ENCODE measurements at regions not wholly inside any gene's neighbourhood (a gene's known extent, or its start where the extent isn't known, plus 50 kb on each side); places are given as distances from the start of the nearest gene placed in this dataset.

DNA sequence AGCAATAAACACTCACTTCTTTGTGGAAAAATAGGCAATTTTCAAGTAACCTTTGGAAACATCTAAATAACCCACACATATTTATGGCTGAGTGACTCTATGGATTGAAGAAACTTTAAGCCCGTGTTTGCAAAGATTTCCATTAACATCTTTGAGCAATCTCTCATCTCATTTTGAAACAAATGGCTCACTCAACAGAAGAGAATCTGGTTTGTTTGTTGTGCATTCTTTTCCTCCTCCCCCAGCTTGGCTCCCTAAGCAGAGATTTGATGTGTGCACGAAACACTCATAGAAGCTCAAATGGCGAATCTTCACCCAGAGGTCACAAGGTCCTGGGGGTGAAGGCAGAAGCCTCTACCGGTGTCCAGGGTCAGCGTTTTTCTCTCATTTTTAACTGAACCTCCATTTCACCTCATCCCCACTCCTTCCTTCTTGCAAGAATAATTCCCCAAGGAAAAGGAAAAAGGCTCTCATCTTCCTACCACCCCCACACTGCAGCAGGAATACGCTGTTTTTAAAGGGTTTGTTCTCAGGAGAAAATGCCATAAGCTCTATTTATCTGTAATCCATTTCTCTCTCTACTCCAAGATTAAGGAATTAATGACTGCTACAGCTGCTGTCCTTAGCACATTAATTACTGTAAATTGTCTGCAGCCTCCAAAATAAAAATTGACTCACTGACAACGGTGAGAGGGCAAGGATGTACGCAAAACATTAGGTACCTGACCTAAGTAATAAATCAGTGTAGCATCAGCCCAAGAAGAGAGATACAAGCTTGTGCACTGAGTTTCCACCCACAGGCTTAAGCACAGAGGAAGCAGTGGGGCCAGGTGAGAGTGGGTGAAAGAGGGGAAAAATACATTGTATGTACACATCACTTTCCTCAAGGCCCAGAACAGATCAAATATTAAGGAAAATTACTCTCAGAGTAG, 307.6 kb upstream of the NOCT start:
- DNase-seq (ENCODE audit: low read depth, low spot score) (no peak), FAIRE-seq (no peak)
- no peaks in the 10 kb centered on the region for H4K20me1 ChIP-seq (replicated peaks; ENCODE audit: control insufficient read depth, extremely low read depth, insufficient read depth, low read length)
- ChIA-PET CTCF (no interaction called here), POLR2A (no interaction called here)
- no peaks in the 10 kb centered on the region for H3K9me1 ChIP-seq (replicated peaks; ENCODE audit: control insufficient read depth, extremely low read depth, insufficient read depth, low read length)
- TF ChIP-seq EZH2 (IDR thresholded peaks at IDR 0.05; ENCODE audit: borderline replicate concordance, low read depth, low read length, severe bottlenecking) (no peak), GATA2 (IDR thresholded peaks at IDR 0.05; ENCODE audit: insufficient read depth, insufficient read length, low read depth, low read length) (no peak), FOS (IDR thresholded peaks at IDR 0.05; ENCODE audit: borderline replicate concordance, insufficient read depth, low read length) (no peak), MYC (IDR thresholded peaks at IDR 0.05; ENCODE audit: low read depth, low read length) (no peak), POLR2A (IDR thresholded peaks at IDR 0.05; ENCODE audit: low read depth, low read length) (no peak)
- TF ChIP-seq, protein P1, sequence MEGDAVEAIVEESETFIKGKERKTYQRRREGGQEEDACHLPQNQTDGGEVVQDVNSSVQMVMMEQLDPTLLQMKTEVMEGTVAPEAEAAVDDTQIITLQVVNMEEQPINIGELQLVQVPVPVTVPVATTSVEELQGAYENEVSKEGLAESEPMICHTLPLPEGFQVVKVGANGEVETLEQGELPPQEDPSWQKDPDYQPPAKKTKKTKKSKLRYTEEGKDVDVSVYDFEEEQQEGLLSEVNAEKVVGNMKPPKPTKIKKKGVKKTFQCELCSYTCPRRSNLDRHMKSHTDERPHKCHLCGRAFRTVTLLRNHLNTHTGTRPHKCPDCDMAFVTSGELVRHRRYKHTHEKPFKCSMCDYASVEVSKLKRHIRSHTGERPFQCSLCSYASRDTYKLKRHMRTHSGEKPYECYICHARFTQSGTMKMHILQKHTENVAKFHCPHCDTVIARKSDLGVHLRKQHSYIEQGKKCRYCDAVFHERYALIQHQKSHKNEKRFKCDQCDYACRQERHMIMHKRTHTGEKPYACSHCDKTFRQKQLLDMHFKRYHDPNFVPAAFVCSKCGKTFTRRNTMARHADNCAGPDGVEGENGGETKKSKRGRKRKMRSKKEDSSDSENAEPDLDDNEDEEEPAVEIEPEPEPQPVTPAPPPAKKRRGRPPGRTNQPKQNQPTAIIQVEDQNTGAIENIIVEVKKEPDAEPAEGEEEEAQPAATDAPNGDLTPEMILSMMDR (IDR thresholded peaks at IDR 0.05; ENCODE audit: extremely low read depth in 1 of 2, insufficient read depth in 1 of 2, low read depth in 1 of 2, low read length in 2 of 2) = no peak
- TF ChIP-seq, protein P2, sequence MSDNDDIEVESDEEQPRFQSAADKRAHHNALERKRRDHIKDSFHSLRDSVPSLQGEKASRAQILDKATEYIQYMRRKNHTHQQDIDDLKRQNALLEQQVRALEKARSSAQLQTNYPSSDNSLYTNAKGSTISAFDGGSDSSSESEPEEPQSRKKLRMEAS (IDR thresholded peaks at IDR 0.05; ENCODE audit: insufficient read depth, insufficient read length) = no peak
- H3K9ac ChIP-seq (replicated peaks; ENCODE audit: extremely low read depth, insufficient read depth, low read length) = no peak overlapping the region
- H2AFZ ChIP-seq (ENCODE audit: low read depth, low read length) = no peak overlapping the region
- no peak overlapping the region for H3K27ac ChIP-seq (ENCODE audit: insufficient read depth, low read depth, low read length)
- H3K36me3 ChIP-seq (ENCODE audit: control insufficient read depth in 2 of 2, extremely low read depth in 1 of 2, insufficient read depth in 2 of 2, low read length in 2 of 2) = no peaks in the 10 kb centered on the region
- no peaks in the 10 kb centered on the region for H3K9me3 ChIP-seq (replicated peaks; ENCODE audit: control insufficient read depth, insufficient read depth, low read length)
- dilution Hi-C loops (cut with MboI; ENCODE audit: extremely low pct_ligation_motif_present, low sequenced_read_pairs) (no loop called here), intact Hi-C loops (cut with micrococcal nuclease) (no loop called here)
- H3K4me3 ChIP-seq (replicated peaks in 1 of 3; ENCODE audit: insufficient read depth in 1 of 3, low read depth in 1 of 3, low read length in 3 of 3) = no peak overlapping the region
- no peaks in the 10 kb centered on the region for H3K4me1 ChIP-seq (ENCODE audit: control insufficient read depth, extremely low read depth, insufficient read depth, low read length)
- no peaks in the 10 kb centered on the region for H3K79me2 ChIP-seq (ENCODE audit: control insufficient read depth, insufficient read depth, low read length)
- H3K27me3 ChIP-seq (ENCODE audit: control insufficient read depth in 2 of 2, insufficient read depth in 2 of 2, low read length in 2 of 2) = peaks cover 2 to 7% of the 10 kb centered on the region in 2 experiments
- H3K4me2 ChIP-seq (ENCODE audit: insufficient read depth, low read length) = no peak overlapping the region
- no TSS peak for BruUV-seq (replicated peaks)
